ENCODE measurements at regions not wholly inside any gene's neighbourhood (a gene's known extent, or its start where the extent isn't known, plus 50 kb on each side); places are given as distances from the start of the nearest gene placed in this dataset.

DNA sequence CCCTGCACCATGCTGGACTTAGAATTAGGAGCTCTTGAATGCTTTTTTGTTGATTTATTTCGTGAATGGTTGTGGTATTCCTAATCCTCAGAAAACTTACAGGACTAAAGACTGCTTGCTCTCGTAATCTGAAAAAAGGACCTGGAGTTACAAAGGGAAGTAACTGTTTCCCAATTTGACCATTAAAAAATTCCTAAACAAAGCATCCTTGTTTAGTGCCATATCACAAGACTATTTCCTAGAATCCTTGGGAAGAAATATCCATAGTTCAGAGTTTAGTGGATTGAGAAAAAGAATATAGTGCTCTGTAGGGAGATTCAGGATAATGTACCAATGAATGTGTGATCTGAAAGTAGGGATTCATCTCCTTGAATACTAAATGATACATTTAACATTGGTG lies 186.8 kb downstream of the NDFIP2 start:
- no peak overlapping the region for H3K27ac ChIP-seq
- no peak for TF ChIP-seq ZFX (IDR thresholded peaks at IDR 0.05)
- TF ChIP-seq, protein P1, sequence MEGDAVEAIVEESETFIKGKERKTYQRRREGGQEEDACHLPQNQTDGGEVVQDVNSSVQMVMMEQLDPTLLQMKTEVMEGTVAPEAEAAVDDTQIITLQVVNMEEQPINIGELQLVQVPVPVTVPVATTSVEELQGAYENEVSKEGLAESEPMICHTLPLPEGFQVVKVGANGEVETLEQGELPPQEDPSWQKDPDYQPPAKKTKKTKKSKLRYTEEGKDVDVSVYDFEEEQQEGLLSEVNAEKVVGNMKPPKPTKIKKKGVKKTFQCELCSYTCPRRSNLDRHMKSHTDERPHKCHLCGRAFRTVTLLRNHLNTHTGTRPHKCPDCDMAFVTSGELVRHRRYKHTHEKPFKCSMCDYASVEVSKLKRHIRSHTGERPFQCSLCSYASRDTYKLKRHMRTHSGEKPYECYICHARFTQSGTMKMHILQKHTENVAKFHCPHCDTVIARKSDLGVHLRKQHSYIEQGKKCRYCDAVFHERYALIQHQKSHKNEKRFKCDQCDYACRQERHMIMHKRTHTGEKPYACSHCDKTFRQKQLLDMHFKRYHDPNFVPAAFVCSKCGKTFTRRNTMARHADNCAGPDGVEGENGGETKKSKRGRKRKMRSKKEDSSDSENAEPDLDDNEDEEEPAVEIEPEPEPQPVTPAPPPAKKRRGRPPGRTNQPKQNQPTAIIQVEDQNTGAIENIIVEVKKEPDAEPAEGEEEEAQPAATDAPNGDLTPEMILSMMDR (conservative IDR thresholded peaks at IDR 0.05): no peak

DNA sequence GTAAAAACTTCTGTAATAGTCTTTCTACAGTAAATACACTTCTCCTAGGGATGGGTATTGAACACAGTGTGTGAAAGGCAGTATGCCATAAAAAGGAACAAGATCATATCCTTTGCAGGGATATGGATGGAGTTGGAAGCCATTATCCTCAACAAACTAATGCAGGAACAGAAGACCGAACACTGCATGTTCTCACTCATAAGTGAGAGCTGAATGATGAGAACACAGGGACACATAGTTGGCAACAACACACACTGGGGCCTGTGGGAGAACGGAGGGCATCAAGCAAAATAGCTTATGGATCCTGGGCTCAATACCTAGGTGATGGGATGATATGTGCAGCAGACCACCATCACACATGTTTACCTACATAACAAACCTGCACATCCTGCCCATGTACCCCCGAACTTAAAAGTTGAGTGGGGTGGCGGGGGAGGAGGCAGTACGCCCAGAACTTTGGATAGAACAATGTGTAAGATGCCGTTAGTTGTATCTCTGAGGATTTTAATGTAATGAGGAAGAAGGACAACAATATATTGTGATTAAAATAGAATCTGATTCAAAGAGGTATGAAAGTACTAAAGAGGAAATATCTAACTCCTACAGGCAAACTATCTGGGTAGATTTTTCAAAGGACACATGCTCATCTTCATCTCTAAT lies 183.2 kb downstream of the NDFIP2 start:
- no peak overlapping the region for H3K27ac ChIP-seq
- TF ChIP-seq, protein P1 (conservative IDR thresholded peaks at IDR 0.05): no peak
- no peak for TF ChIP-seq ZFX (IDR thresholded peaks at IDR 0.05)

DNA sequence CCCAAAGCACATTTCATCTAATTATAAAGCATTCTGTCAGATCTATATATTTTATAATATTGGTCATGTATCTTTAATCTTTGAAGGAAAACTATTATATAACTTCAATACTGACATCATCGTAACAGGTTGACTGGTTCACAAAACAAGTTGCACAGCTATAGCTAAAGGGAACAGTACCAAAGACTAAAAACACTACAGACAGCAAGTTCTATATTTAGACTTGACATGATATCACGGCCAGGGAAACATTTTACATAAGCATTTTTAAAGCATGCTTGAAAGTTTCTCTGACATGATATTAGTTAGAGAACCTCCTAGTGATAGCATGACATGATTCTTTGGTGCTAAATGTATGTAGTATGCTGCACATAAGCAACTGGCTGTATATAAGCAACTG lies 182.5 kb downstream of the NDFIP2 start:
- no peak overlapping the region for H3K27ac ChIP-seq

DNA sequence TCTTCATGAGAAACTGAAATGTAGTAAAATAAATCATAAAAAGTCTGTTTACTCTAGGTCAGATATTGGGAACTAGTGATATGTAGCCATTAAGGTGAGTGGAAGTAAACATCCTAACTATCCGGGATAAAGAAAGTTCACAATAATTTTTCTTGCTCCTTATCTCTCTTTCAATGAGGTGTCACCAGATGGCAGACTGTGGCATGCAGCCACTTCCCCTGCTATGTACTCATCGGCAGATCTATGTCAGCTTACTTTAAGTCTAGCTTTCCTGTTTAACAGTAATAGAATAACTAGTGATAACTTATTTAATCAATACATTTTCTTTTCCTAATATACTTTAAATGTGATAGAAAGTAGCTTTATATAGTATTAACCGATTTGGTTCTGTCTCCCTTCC lies 181.9 kb downstream of the NDFIP2 start:
- no peak overlapping the region for H3K27ac ChIP-seq
- TF ChIP-seq, protein P1 (conservative IDR thresholded peaks at IDR 0.05): no peak
- no peak for TF ChIP-seq ZFX (IDR thresholded peaks at IDR 0.05)

More for the DNA sequence above, 182.5 kb downstream of the NDFIP2 start:
- TF ChIP-seq ZFX (IDR thresholded peaks at IDR 0.05): no peak
- TF ChIP-seq, protein P1 (conservative IDR thresholded peaks at IDR 0.05): no peak

DNA sequence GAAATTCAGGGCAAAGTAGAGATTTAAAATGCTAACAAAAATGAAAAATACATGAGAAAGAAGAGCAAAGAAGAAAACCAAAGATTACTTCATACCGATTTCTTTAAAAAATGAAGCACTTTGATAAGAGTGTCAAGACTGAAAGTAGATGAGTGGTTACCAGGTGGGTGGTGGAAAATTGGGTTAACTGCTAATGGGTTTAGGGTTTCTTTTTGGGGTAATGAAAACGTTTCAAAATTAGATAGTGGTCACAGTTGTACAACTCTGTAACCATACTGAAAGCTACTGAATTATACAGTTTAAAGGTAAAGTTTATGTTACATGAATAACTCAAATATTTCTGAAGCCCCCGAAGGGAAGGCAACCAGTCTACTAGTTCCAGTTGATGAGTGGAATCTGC lies 179.4 kb downstream of the NDFIP2 start:
- no peak for TF ChIP-seq ZFX (IDR thresholded peaks at IDR 0.05)
- H3K27ac ChIP-seq: no peak overlapping the region

DNA sequence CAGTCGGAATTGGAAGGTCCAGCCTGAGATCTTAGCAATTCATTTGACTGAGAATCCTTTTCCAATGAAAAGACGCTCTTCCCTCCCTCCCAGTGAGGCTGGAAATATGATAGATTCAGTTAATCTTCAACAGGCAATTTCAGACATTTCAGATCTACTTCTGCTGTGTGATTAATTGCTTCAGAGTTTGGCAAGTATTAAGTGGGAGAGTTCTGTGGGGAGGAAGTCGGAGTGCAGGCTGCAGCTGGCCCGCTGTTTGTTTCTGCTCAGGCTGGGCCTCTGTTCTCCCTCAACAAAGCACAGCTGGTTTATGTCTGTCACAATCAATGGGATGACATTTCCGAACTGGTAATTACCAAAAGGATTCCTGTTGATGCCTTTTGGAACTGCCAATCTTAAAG lies 178.2 kb downstream of the NDFIP2 start:
- H3K27ac ChIP-seq: no peak overlapping the region
- TF ChIP-seq ZFX (IDR thresholded peaks at IDR 0.05): no peak
- TF ChIP-seq, protein P1 (conservative IDR thresholded peaks at IDR 0.05): no peak

DNA sequence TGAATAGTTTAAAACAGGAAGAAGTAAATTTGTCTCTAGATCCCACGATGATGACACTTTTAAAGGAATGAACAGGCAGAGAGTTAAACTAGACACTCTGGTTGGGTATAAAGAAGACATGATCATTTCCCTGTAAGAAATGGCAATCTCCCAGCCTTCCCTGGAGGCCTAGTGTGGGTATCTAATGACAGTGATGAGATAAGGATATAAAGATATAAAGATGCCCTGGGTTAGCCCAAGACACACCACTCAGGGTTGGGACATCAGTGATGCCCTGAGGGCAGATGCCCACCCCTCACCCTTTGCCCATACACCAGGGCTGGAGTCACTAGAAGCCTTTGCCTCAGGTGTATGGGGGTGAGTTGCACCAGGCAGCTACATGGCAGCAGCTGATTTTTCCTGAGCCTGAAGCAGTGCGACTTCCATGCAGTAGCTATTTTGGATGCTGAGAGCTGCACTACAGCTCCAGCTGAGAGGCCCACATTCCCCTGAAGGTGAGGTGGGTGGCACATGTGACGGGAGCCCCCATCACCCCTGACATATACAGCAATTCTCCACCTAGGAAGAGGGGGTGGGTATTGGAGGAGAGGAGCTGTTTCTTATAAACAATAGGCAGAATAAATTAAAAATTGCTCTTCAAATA lies 177.5 kb downstream of the NDFIP2 start:
- TF ChIP-seq, protein P1 (conservative IDR thresholded peaks at IDR 0.05): no peak
- H3K27ac ChIP-seq: no peak overlapping the region

DNA sequence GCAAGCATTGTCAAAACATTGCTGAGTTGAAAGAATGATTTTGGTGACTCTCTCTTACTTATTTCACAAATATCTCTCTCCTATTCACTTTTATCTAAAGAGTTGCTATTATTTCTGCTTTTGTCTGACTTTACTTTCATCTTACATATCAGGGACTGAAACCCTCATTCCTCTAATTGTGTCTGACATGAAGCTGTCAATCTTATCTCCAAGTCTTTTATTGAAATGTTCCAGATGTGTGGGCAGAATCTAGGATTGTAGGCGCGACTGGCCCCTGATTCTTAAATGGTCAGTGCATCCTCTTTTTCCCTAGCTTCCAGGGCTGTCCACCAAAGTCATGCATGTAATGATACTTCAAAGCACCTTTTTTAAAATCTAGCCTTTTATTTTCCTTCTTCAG lies 174.6 kb downstream of the NDFIP2 start:
- no peak overlapping the region for H3K27ac ChIP-seq
- TF ChIP-seq, protein P1 (conservative IDR thresholded peaks at IDR 0.05): no peak
- no peak for TF ChIP-seq ZFX (IDR thresholded peaks at IDR 0.05)
